ENCODE measurements at regions not wholly inside any gene's neighbourhood (a gene's known extent, or its start where the extent isn't known, plus 50 kb on each side); places are given as distances from the start of the nearest gene placed in this dataset.

- TF ChIP-seq CTCF (conservative IDR thresholded peaks at IDR 0.05; ENCODE audit: low read depth in 2 of 2) (no peak), ZNF114 (CRISPR knock-in tag; IDR thresholded peaks at IDR 0.05) (no peak), REST (IDR thresholded peaks at IDR 0.05; ENCODE audit: unreplicated experiment) (no peak), EZH2 (IDR thresholded peaks at IDR 0.05; ENCODE audit: low read depth, unreplicated experiment) (no peak), JUNB (IDR thresholded peaks at IDR 0.05; ENCODE audit: unreplicated experiment) (no peak)
Measured at GRCh38 chr21:16320110-16320509, 590.3 kb downstream of the USP25 start.

All from GM23338 (cell line).